HG02885 (cell line): ENCODE measurements at regions not wholly inside any gene's neighbourhood (a gene's known extent, or its start where the extent isn't known, plus 50 kb on each side); places are given as distances from the start of the nearest gene placed in this dataset.
"Not testable (repeated sequence)": the region's sequence is repeated elsewhere in the genome, so short reads cannot be mapped to it uniquely, and the experiment has no call there.

Experiments
- ATAC-seq: cut with Tn5 transposase; IDR thresholded peaks from one replicate; pipeline ENCODE4 v1.9.1; 2021; ENCODE audit warnings: mild to moderate bottlenecking; ENCODE audit not compliant: unreplicated experiment, poor library complexity

DNA sequence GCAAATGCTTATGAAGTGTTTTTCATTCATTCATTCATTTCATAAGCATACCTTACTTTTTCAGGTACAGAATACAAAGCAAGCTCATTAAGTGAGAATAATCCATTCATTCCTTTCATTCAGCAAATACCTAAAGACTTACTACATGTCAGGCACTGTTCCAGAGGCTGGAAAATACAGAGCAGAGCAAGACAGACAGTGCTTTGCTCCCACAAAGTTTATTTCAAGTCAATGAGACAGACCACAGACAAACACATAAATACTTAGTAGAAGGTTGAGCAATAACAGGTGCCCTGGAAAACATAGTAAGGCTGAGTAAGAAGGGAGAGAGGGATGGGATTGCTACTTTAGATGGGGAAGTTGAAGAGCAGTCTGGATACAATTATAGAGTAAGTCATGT is 309.8 kb downstream of the C1D start:
- no peak for ATAC-seq

DNA sequence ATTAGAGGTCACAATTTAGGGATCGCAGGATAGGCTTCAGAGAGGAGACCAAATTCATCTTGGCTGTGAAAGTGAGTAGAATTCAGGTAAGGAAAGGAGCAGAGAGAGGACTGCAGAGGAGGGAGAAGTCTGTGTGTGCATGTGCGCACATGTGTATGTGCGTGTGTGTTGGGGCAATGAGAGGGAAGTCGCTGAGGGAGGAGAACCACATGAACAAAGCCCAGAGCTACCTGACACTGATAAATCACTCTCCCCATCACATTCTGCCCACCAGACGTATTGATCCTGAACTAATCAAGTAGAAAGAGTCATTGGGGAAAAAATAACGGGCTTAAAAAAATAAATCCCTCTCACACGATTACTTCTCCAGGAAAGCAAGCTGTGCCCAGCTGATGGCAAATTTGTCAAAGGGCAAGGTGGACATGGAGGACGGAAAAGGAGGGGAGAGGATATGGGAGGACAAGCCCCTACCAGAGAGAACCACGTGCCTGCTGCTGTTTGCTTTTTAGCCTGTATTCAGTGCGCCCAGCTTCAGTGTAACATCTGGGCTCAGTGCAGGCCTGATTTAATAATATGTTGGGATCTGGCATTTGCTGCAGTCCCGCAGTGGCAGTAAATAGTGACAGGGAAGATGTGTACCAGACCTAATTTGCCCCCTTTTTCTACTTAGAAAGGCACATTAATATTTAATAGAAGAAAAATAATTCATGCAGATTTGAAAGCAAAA is 307.5 kb downstream of the C1D start:
- no peak for ATAC-seq

DNA sequence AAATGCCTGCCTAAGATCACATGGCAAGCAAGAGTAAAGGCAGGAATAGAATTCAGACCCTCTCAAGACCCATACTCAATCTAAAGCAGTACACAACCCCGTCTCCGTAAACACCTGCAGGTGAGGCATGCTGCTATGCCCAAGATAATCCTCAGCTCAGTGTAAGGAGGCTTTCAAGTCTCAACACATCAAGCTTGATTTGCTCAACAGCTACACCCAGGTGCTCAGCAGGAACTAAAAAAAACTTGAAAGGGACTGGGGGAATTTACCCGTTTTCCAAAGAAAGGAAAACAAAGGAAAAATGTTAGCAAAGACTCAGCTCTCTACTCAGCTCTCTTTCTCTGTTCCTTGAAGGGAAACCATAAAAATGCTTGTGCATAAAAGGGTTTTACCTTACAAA is 301.8 kb downstream of the C1D start:
- ATAC-seq, result no peak

DNA sequence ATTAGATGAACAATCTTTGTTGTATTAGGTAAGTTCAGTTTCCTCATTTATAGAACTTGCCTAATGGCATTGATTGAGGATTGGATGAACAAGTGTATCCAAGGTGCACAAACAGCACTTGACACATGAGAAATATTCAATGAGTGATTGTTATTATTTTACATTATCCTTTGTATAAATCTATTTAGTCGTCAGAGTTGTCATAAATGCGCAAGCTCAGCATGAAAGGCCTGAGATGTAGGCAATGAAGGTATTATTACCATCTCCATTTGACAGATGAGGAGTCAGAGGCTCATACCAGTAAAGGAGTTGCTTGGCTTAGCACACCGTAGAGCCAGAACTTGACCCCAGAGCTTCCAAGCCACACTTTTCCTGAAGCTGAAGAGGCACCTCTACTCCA is 291.4 kb downstream of the C1D start:
- ATAC-seq, result no peak

DNA sequence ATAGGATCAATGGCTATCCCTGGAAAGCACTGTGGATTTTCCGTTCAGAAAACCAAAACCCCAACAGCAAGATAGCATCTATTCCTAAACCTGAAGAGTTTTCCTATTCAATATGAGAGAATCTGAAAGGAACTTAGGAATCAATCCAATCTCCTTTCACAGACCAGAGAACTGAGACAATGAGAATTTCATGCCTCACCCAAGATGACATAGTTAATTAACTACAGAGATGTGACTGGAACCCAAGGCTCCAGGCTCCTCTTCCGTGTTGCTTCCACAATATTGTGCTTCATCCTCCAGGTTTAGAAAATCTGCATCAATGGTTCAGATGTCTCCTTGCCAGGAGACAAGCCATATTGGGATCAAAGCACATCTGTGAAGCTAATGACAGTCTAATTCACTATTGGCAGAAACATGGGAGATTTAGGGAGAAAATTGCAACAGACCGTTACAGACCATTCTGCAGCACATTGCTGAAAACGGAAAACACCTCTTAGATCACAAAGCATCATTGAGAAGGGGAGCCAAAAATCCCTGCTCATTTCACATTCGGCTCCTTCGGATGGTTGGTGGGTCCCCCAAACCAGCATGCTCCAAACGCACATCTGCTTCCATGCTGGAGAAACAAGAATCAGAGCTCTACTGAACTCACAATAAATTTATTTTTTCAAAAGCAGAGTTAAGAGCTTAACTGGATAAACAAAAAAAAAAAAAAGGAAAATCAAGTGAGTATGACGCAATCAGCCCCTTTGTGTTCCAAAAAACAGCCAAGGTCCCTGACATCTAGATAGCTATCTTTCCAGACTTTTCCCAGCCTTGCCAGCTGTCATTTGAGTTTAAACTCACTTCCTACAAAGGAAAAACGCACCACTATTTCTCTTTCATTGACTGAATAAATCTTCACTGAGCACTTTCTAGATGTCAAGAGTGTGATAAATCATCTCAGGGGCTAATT is 290.3 kb downstream of the C1D start:
- ATAC-seq, result no peak

DNA sequence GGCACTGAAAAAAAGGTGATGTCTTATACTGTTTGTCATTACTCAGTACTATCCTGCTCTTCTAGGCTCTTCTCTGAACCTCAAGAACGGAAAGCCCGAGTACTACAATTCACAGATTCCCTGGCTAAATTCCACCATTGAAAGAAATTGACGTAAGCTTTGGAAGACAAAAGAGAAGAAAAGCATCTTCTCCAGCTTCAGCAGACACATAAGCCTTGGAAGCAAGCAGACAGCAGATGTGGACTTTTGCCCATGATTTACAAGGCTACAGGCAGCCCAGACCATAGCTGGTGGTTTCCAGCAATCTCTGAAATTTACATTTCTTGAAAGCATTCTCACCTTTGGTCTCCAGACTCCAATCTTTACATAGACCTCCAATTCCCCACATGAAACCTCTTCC is 289.0 kb downstream of the C1D start:
- no peak for ATAC-seq

DNA sequence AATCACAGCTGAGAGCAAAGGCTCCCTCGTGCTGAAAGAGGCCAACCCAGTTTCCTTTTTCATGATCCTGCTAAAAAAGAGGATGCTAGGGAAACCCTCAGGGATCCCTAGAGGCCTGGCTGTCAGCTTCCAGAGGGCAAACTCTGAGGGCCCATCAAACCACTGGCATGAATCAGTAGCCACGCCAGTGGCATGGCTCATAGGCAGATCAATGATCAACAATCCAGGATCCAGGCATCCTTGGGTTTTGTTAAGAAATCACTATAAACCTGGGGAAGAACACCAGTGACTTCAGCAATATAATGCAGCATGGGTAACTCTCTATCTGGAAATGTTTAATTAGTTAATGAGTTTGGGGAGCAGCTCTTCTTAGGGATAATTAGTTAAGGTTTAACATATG is 286.5 kb downstream of the C1D start:
- no peak for ATAC-seq

DNA sequence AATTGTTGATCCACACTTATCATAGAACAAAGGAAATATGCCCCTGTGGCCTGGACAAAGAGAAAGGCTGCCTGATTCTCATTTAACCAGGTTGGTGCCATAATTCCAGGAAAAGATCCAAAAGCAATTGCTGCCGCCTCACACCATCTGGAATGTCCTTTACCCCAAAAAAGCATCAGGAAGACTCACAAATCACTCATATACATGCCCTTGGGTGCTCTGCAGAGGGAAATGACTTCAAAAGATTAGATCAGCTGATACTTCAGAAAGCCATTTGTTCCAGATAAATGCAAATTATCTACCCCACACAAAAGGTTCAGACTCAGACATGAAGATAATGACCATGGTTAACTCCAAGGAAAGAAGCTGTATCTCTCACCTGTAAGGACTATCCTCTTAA is 285.8 kb downstream of the C1D start:
- ATAC-seq, result no peak

DNA sequence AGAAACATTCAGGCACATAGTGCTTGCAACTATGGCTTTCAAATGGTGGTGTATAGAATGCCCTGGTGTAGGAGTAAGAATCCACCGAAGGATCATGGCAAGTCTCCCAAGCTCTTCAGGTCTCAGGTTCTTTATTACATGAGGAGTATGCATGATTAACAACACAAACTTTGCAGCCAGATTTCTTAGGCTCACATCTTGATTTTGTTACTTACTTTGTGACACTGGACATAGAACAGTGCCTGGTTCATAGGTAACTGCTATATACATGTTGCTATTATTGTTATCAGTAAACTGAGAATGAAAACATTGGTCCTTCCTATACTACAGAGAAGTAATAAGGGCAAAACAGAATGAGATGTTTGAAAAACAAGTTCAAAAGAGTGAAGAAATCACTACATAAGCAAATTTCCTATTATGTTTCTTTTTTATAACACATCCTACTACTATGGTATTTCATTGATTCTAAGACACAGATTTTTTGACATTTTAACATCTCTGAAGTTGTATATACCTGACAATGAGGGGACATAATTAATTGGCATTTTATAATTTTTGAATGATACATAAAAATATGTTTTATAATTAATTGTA is 284.9 kb downstream of the C1D start:
- ATAC-seq, result no peak

DNA sequence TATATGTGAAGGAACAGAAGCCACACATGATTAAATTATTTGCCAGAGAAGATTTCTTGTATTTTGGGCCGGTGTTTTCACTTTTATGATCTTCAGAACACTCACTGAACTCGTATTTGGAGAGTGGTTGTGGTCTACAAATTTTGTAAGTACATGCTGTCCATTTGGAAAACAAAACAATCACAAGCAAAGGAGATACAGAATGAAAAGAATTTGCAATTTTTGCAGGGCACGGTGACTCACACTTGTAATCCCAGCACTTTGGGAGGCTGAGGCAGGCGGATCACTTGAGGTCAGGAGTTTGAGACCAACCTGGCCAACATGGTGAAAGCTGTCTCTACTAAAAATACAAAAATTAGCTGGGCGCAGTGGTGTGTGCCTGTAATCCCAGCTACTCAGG is 282.0 kb downstream of the C1D start:
- ATAC-seq, result not testable (repeated sequence)

DNA sequence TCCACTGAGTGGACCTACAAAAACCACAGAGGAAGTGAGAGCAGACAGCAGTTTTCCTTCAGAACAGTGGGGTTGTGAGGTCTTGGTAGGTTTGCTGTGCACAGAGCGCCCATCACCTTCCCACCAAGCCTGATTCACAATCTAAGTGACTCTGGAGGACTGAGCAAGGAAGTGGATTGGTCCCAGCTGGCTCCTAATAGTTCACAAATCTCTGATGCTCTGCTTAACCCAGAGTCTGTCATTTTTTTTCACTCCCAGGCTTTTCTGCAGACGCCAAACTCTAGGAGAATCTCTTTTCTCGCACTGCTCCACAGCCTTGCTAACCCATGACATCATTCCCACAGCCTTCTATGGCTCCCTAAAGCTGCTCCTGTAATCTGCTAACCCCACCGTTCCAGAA is 280.4 kb downstream of the C1D start:
- no peak for ATAC-seq

DNA sequence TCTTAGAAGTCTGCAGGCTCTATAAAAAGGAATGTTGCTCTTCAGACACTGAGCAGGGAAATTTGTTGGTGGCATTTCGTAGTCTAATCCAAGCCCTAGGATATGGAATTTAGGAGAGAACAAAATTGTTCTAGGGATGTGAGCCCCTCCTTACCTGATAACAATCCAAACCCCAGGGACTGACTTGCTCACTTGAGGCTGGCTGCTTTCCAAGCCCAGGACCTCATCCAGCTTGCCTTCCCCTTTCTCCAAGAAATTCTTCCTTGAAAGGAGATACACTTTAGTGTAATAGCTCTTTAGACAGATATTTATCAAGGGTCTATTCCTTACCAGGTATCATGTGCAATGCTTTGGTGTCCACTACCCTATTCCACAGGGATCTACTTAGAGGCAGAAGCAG is 279.8 kb downstream of the C1D start:
- ATAC-seq, result no peak

DNA sequence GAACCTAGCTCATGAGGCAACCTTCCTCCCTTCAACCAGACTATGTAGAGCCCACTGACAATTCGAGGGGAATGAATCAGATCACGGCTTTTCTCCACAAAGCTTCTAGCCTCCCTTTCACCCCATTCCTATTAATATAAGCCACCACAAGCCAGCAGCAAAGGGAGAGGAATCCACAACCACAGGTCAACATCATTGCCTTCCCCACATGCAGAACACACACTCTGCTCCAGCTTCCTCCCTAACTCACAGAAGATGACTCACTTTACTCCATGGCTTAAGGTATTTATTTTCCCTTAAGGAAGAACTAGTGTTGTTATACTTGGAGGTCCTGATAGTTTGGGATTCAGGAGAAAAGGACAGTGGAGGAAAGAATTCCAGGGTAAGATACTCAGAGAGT is 272.2 kb downstream of the C1D start:
- no peak for ATAC-seq

DNA sequence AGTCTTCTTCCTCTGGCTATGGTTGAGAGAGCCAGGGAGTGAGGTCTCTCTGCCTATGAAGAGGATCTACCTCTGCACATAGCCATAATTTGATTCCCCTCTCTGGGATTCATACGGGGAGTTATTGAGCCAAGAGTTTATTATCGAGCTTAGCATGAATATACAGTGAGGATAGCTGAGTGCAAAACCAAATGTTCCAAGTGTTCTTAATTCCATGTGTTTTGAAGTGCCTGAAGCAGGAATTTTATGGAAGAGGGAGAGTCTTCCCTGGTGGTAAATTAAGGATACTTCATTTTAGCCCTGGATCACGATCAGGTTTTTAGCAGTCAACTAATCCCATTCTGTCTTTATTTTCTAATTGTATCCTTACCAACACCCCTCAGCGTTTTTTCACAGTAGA is 270.6 kb downstream of the C1D start:
- ATAC-seq, result no peak

DNA sequence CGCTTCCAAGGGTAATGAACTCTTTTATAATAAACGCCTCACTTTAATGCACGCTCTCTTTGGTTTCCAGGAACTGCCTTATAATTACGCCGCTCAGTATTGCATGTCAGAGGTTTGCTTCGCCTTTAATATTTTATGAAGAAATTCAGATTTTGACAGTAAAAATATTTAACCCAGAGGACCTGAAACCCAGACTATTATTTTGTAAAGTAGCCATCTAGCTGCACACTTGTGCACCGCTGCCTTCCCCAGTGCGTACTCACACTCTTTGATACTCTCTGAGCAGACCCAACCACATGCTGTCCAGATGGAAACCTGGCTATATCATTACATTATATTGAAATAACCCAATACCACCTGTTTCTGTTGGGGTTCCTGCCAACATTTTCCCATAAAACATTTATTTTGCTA is 270.1 kb downstream of the C1D start:
- ATAC-seq, result no peak

DNA sequence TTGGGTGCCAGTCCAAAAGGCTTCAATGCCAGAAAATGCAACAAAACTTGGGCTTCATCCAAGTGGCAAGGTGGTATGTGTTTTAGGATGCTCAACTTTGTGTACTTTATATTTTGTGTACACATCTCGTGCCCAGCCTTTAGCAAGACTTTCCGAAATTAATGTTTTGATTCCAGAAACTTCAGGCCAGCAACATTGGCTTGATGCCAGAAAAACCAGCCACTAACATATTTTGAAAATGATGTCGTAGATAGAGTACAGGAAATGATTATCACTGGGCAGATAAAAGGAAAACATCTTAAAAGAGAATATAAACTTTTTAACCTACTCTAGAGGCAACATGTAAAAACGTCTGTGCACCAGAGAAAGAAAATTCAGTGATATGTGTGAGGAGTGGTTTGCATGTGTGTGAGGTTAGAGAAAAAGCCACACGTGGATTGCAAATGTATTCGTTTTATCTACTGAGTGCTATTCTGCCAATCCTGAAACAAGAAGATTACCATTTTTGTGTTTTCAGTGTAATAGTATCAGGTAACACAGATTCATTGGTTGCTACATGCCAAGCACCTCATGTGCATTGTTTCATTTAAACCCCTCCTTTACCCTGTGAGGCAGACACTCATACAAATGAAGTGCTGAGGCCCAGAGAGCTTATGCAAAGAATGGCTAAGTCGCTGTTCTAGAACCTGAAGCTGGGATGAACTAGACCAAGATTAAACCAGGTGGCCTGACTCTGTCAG is 264.8 kb downstream of the C1D start:
- no peak for ATAC-seq

DNA sequence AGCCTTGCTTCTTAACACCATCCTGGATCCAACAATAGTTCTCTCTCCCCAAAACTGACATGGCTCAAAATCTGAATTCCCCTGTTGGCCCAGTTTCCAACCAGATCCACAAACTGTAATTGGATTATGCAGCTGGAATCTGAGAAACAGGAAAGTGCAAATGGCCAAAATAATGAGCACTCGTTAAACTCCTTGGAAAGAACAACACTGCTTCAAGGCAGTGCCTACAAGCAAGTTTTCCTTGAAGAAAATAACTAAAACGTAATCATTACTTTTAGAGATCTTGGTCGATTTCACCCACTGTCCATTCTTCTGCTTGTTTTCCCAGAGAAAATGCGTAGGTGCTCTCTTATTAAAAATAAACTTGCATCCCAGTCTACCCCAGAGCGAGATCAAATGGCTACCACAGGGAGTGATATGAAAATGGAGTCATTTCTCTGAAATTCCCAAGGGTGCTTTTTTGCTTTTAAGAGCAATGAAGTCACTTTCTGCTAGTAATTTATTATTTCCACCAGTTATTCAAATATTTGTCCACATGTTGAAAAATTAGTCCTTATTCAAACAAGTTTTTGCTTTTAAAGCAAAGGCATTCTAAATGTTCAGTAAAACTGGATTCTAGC is 264.2 kb downstream of the C1D start:
- no peak for ATAC-seq

DNA sequence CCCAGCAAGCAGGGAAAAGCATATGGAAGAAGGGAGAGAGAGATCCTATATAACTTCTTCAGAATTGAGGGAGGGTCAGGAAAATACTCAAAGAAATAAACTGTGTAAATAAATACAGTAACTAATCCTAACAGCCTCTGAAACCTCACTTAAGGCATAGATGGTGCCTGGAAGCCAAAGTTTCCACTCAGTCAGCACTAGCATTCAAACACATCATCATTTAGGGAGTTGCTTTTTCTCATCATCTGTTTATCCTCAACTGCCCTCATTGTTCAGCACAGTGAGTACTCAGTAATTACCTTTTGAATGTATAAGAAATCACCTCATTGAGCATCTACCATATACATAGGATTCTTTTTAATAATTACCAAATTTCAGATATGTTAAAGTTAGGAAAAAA is 262.9 kb downstream of the C1D start:
- ATAC-seq, result no peak

DNA sequence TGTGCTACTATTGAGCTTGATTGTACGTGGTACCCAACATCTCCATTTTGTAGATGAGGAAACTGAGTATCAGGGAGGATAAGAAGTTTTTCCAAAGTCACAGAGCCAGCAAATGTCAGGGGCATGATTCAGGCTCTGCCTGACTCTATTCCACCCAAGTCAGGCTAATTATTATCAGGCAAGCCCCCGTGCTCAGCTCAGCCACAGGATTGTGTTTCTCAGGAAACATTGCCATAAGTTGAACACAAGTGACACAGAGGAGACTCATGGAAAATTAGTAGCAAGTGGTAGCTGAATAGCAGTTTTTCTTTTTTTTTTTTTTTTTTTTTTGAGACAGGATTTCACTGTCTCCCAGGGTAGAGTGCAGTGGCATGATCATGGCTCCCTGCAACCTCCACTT is 260.5 kb downstream of the C1D start:
- ATAC-seq, result no peak

DNA sequence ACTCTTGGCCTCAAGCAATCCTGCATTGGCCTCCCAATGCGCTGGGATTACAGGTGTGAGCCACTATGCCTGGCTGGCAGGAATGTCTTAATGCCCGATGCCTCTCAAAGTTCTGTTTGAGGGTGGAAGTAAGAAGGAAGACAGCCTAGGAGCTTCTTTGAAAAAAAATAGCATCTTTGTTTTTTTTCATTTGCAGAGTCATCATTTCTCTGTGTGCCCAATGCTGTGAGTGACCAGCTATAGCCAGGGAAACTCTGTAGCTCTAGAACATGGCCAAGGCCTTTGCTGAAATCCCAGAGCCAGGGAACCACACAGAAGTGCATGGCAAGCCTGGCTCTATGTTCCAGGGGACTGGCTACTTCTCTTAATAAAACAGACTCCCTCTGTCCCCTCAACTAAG is 260.0 kb downstream of the C1D start:
- ATAC-seq, result no peak
